ENCODE measurements at regions not wholly inside any gene's neighbourhood (a gene's known extent, or its start where the extent isn't known, plus 50 kb on each side); places are given as distances from the start of the nearest gene placed in this dataset.

GRCh38 chr16:54421220-54421619 lies 134.6 kb upstream of the IRX3 start:
- Histone ChIP-seq H3K9me3 (no peaks in the 10 kb centered on the region), H3K36me3 (no peaks in the 10 kb centered on the region), H3K4me1 (peaks cover 39% of the 10 kb centered on the region), H3K27ac (no peak overlapping the region), H3K4me3 (no peak overlapping the region), H3K27me3 (no peaks in the 10 kb centered on the region)
- 77% methylated on average over 1 of the region's 1 CpG for whole genome bisulfite sequencing
- TF ChIP-seq EP300 (IDR thresholded peaks at IDR 0.05) (no peak), POLR2AphosphoS5 (IDR thresholded peaks at IDR 0.05) (no peak), POLR2A (IDR thresholded peaks at IDR 0.05) (no peak)
- TF ChIP-seq, protein P1, sequence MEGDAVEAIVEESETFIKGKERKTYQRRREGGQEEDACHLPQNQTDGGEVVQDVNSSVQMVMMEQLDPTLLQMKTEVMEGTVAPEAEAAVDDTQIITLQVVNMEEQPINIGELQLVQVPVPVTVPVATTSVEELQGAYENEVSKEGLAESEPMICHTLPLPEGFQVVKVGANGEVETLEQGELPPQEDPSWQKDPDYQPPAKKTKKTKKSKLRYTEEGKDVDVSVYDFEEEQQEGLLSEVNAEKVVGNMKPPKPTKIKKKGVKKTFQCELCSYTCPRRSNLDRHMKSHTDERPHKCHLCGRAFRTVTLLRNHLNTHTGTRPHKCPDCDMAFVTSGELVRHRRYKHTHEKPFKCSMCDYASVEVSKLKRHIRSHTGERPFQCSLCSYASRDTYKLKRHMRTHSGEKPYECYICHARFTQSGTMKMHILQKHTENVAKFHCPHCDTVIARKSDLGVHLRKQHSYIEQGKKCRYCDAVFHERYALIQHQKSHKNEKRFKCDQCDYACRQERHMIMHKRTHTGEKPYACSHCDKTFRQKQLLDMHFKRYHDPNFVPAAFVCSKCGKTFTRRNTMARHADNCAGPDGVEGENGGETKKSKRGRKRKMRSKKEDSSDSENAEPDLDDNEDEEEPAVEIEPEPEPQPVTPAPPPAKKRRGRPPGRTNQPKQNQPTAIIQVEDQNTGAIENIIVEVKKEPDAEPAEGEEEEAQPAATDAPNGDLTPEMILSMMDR (IDR thresholded peaks at IDR 0.05) = no peak
- DNase-seq (ENCODE audit: low spot score in 2 of 2) = no peak

- H3K4me1 ChIP-seq = peaks cover 21% of the 10 kb centered on the region
- H3K27ac ChIP-seq = no peak overlapping the region
- no peaks in the 10 kb centered on the region for H3K27me3 ChIP-seq
- WGBS = 82% methylated on average over 3 of the region's 3 CpGs
- H3K36me3 ChIP-seq = no peaks in the 10 kb centered on the region
- TF ChIP-seq, protein P1 (IDR thresholded peaks at IDR 0.05) = no peak
- TF ChIP-seq POLR2A (IDR thresholded peaks at IDR 0.05) (no peak), EP300 (IDR thresholded peaks at IDR 0.05) (no peak), POLR2AphosphoS5 (IDR thresholded peaks at IDR 0.05) (no peak)
- H3K9me3 ChIP-seq = no peaks in the 10 kb centered on the region
- no peak overlapping the region for H3K4me3 ChIP-seq
- DNase-seq (ENCODE audit: low spot score in 2 of 2) = no peak
Measured at GRCh38 chr16:54418903-54419302, 132.3 kb upstream of the IRX3 start.

DNA sequence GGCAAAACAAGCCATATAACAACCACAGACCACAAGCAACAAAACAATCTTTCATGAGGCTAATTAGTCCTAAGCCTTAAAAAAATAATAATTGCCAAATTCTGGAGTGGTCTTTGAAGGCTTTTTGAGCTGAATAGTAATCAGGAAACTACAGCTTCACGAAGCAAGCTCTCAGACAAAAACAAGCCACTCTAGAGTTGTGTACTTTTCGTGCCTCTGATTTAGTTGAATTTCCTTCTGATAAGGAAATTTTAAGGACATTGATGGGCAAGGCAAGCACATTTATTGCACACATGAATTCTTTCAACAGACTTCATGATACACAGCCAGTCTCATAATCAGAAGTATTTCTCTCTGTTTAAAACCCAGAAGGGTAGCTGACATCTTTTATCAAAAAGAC lies 130.8 kb upstream of the IRX3 start:
- Histone ChIP-seq H3K9me3 (no peaks in the 10 kb centered on the region), H3K27me3 (peaks cover under 1% of the 10 kb centered on the region), H3K4me3 (no peak overlapping the region), H3K27ac (no peak overlapping the region), H3K4me1 (peaks cover 9% of the 10 kb centered on the region), H3K36me3 (no peaks in the 10 kb centered on the region)
- no peak for DNase-seq (ENCODE audit: low spot score in 2 of 2)
- TF ChIP-seq, protein P1 (IDR thresholded peaks at IDR 0.05) = no peak
- TF ChIP-seq POLR2A (IDR thresholded peaks at IDR 0.05) = no peak
- no peak for TF ChIP-seq POLR2AphosphoS5 (IDR thresholded peaks at IDR 0.05)
- no peak for TF ChIP-seq EP300 (IDR thresholded peaks at IDR 0.05)
- 67% methylated on average over 2 of the region's 2 CpGs for WGBS

DNA sequence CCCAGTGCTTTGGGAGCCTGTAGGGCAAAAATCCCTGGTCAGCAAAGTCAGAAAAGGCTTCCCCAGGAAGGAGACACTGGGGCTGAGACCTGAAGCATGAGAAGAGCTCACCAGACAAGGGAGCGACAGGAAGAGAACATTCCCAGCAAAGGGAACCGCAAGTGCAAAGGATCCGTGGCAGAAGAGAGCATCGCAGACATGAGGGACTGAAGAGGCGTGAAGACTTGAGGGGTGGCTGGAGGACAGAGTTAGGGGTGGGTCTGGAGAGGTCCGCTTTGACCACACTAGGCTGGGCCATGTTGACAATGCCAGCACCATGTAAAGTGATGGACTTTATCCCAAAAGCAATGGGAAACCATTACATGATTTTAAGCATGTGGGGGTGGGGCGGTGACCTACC lies 128.1 kb upstream of the IRX3 start:
- TF ChIP-seq, protein P1 (IDR thresholded peaks at IDR 0.05) = no peak
- TF ChIP-seq EP300 (IDR thresholded peaks at IDR 0.05) (no peak), POLR2AphosphoS5 (IDR thresholded peaks at IDR 0.05) (no peak), POLR2A (IDR thresholded peaks at IDR 0.05) (no peak)
- Histone ChIP-seq H3K27me3 (peaks cover 8% of the 10 kb centered on the region), H3K4me3 (no peak overlapping the region), H3K36me3 (no peaks in the 10 kb centered on the region), H3K27ac (no peak overlapping the region), H3K4me1 (peaks cover 3% of the 10 kb centered on the region), H3K9me3 (no peaks in the 10 kb centered on the region)
- WGBS = 94% methylated on average over 7 of the region's 7 CpGs
- no peak for DNase-seq (ENCODE audit: low spot score in 2 of 2)

GRCh38 chr16:54412777-54413455 lies 126.3 kb upstream of the IRX3 start:
- Histone ChIP-seq H3K36me3 (no peaks in the 10 kb centered on the region), H3K27me3 (peaks cover 8% of the 10 kb centered on the region), H3K9me3 (no peaks in the 10 kb centered on the region), H3K4me3 (no peak overlapping the region), H3K4me1 (peaks cover 3% of the 10 kb centered on the region), H3K27ac (no peak overlapping the region)
- no peak for TF ChIP-seq POLR2AphosphoS5 (IDR thresholded peaks at IDR 0.05)
- WGBS = 63% methylated on average over 7 of the region's 7 CpGs
- DNase-seq (ENCODE audit: low spot score in 2 of 2) = no peak

GRCh38 chr16:54412037-54412436 lies 125.5 kb upstream of the IRX3 start:
- TF ChIP-seq POLR2A (IDR thresholded peaks at IDR 0.05) (no peak), POLR2AphosphoS5 (IDR thresholded peaks at IDR 0.05) (no peak), EP300 (IDR thresholded peaks at IDR 0.05) (no peak)
- TF ChIP-seq, protein P1 (IDR thresholded peaks at IDR 0.05) = no peak
- WGBS = 55% methylated on average over 11 of the region's 11 CpGs
- peaks cover 9% of the 10 kb centered on the region for H3K4me1 ChIP-seq
- H3K27me3 ChIP-seq = peaks cover 8% of the 10 kb centered on the region
- DNase-seq (ENCODE audit: low spot score in 2 of 2) = no peak
- H3K27ac ChIP-seq = no peak overlapping the region
- H3K9me3 ChIP-seq = no peaks in the 10 kb centered on the region
- no peaks in the 10 kb centered on the region for H3K36me3 ChIP-seq
- H3K4me3 ChIP-seq = no peak overlapping the region

Measured in suprapubic skin (tissue), 4 donors.